PC-3 (cell line): ENCODE measurements at regions not wholly inside any gene's neighbourhood (a gene's known extent, or its start where the extent isn't known, plus 50 kb on each side); places are given as distances from the start of the nearest gene placed in this dataset.

Experiments used
- CTCF ChIP-seq: fragments of 300-600 bp; sonication (generic); conservative IDR thresholded peaks from 2 replicates; pipeline ENCODE4 v1.5.1; 2017; ENCODE audit warnings: antibody characterized with exemption, low read depth, mild to moderate bottlenecking, low read length
- EZH2 ChIP-seq: fragments of 300-600 bp; sonication (generic); IDR thresholded peaks from one replicate; pipeline ENCODE4 v1.6.1; 2017; ENCODE audit warnings: antibody characterized with exemption, mild to moderate bottlenecking, low read length; ENCODE audit not compliant: unreplicated experiment

GRCh38 chr3:168858327-168858726, 762.6 kb upstream of the GOLIM4 start:
- TF ChIP-seq EZH2 (no peak), CTCF (no peak)
